ENCODE measurements at regions not wholly inside any gene's neighbourhood (a gene's known extent, or its start where the extent isn't known, plus 50 kb on each side); places are given as distances from the start of the nearest gene placed in this dataset.
"Not testable (repeated sequence)": the region's sequence is repeated elsewhere in the genome, so short reads cannot be mapped to it uniquely, and the experiment has no call there.

DNA sequence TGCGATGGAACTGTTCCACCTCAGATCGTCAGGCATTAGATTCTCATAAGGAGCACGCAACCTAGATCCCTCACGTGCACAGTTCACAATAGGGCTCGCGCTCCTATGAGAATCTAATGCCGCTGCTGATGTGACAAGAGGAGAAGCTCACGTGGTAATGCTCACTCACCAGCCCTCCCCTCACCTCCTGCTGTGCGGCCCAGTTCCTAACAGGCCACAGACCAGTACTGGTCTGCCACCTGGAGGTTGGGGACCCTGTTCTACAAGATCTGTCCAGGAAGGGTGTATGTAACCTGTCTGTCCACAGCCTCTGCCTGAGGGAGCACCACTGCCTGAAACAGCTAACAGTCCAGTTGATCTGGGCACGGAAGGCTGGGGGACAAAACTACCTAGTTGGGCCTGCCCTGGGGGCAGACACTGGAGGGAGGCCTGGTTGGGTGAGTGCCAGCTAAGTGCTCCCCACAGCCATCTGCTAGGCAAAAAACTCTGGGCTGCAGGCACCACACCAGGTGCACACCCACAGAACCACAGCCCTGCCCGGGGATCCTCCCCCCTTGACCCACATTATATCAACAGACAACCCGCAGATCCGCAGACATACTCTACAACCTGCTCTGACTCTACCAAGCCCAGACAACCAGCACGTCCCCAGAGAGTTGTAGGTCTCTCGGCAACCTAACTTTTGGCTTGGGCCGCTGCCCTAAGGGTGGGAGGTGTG lies 80.7 kb downstream of the TBC1D28 start:
- TF ChIP-seq, protein P1, sequence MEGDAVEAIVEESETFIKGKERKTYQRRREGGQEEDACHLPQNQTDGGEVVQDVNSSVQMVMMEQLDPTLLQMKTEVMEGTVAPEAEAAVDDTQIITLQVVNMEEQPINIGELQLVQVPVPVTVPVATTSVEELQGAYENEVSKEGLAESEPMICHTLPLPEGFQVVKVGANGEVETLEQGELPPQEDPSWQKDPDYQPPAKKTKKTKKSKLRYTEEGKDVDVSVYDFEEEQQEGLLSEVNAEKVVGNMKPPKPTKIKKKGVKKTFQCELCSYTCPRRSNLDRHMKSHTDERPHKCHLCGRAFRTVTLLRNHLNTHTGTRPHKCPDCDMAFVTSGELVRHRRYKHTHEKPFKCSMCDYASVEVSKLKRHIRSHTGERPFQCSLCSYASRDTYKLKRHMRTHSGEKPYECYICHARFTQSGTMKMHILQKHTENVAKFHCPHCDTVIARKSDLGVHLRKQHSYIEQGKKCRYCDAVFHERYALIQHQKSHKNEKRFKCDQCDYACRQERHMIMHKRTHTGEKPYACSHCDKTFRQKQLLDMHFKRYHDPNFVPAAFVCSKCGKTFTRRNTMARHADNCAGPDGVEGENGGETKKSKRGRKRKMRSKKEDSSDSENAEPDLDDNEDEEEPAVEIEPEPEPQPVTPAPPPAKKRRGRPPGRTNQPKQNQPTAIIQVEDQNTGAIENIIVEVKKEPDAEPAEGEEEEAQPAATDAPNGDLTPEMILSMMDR (IDR thresholded peaks at IDR 0.05; ENCODE audit: poor library complexity), result not testable (repeated sequence)
- not testable (repeated sequence) for TF ChIP-seq EZH2 (IDR thresholded peaks at IDR 0.05; ENCODE audit: borderline replicate concordance); EZH2phosphoT487 (IDR thresholded peaks at IDR 0.05; ENCODE audit: low read depth, severe bottlenecking, unreplicated experiment)
